Fibroblast of skin of abdomen (primary cell): ENCODE measurements at regions not wholly inside any gene's neighbourhood (a gene's known extent, or its start where the extent isn't known, plus 50 kb on each side); places are given as distances from the start of the nearest gene placed in this dataset.
"Not testable (repeated sequence)": the region's sequence is repeated elsewhere in the genome, so short reads cannot be mapped to it uniquely, and the experiment has no call there.

ENCODE experiments used
- DNase-seq: peaks from one replicate; pipeline ENCODE4 v3.0.0-alpha.2; 2013

DNA sequence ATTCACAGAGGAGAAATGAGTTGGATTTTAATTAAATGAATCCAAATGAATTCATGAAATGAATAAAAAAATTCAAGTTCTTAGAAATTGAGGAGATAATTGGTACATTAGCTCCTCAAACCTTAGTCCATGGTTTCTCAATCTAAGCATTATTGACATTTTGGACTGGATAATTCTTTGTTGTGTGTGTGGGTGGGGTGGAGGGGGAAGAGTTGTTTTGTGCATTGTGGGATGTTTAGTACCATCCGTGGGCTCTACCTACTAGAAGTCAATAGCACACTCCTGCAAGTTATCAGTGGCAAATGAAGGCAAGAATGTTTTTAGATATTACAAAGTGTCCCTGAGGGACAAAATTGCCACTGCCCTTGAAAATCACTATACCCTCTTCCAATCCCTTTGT, 431.9 kb downstream of the PLPP3 start:
- no peak for DNase-seq

DNA sequence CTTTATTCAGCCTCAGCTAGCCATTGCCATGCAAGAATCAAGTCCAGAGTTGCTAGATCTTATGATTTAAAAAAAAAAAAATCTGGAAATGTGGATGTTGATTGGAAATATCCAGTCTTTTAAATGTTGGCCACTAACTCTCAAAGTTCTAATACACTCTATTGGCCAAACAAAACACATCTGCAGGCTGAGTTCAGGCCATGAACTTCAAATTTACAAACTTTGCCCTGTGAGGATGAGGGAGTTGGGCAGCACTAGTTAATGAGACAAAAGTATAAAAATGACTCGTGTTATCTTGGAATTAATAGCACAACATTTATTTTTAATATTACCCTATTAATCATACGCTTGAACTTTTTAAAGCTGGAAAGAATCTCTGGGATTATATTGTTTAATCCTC, 432.3 kb downstream of the PLPP3 start:
- DNase-seq: no peak

DNA sequence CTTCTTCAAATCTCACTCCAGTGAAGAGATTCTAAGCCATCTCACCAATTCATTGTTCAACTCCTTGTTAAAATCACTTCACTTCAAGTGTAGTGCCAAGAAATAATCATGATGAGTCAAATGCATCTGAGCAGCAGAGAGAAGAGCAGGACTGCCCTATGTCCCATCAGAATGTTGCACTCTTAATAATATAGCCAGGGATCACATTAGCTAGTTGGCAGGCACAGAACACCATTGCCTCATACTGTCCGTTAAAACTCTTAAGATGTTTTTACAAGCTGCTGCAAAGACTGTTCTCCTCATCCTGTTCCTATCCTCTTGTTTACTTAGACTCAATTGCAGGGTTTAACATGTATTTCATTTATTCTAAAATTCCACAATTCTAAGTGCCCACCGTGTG, 432.9 kb downstream of the PLPP3 start:
- peak; percentile 34 for DNase-seq

DNA sequence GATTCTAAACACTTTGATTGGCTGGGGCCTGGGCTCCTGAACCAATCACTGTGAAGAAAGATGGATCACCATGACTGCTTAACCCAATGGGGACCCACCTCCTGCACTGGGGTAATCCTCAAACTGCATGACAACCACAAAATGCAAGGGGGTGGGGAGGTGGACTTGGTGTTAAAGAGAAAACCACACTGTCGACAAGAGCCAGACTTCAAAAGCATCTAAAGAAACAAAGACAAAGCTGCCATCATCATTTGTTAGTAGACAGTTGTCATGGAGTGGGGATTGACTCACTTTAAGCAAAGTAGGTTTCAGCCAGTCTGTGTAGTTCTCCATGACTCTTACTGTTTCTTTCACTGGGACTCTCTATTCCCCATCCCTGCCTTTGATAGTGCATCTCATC, 433.8 kb downstream of the PLPP3 start:
- DNase-seq: no peak

DNA sequence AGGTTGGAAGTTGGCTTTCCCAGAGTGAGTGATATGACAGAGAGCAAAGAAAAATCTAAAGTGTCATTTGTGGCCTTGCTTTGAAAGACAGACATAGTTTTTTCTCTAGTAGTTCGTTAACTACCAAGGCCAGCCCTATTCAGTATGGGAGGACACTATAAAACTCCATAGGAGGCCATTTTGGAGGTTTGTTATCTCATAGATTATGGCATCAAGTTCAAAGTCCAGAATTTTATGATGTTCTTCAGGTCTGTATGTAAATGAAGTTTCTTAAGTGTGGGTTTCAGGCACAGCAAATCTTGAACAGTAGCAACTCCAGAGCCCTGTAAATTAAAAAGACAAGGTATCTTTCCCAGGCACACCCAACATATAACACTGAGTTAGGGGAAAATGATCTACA, 437.1 kb downstream of the PLPP3 start:
- no peak for DNase-seq

DNA sequence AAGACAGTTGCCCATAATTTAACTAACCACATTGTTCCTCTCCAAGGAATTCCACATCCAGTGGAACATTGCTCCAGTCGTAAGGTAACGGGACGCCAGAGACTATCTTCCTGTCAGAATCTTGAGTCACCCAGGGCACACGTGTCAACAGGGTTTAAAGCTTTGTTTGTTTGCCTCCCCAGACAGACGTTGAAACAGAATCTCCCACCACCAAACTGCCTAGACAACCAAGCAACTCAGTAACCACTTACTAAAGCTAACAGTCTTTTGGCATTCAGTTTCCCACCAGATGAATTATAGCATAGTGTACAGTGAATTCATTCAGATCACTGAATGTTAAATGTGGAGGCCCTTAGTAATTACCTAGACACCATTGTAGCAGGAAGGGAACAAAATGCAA, 439.5 kb downstream of the PLPP3 start:
- DNase-seq: peak; percentile 47

DNA sequence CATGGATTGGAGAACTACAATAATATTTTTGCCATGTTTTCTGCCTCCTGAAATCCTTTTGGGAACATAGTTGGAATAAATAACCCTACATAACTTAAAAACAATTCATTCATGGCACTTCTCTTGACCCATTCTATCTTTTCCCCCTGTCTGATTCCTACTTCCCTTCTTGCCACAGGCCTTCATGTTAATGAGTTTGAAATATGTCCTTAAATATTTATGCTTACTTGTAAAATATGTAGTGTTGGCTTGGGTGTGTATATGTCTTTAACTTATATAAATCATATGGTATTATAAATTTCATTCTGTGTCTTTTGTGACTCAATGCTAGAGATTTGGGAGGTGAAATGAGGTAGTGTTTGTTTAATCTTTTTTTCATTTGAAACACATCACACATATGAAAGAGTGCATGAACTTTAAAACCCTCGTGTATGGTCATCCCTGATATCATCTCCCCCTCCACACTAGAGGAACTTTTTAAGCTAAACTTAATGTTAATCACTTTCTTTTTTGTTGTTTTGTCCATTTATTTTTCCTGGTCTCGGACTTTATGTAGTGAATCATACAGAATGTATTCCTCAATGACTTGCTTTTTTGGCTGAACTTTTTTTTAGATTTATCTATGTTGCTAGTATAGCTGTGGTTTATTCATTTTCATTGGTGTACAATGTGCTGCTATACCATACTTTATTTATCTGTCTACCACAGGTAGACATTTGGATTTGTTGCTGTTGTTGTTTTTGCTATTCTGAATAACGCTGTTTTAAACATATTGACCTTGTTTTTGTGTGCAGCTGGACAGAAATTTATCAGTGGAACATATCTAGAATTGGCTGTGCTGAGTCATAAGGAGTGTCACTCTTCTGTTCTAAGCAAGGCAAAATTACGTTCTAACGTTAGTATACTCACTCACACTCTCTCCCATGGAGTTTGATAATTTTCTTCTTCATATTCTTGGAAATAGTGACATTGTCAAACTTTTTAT, 441.6 kb downstream of the PLPP3 start:
- DNase-seq: peak; percentile 54

DNA sequence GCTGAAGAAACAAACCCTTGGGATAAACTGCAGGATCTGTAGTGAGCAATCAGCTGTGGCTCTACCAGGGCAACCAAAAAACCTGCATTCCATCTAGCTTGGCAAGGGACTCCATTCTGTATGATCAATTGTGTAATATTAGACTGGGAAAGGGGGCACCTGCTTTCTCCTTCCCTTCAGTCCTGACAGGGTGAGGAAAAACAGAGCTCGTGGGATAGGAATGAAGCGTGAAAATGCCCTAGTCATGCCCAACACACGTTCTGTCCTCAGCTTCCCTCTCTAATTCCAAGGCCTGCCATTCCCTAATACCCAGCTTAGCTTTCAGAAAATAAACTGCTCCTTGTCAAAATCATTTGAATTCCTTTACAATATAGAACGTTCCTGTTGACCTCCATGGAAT, 442.3 kb downstream of the PLPP3 start:
- DNase-seq: peak; percentile 32

DNA sequence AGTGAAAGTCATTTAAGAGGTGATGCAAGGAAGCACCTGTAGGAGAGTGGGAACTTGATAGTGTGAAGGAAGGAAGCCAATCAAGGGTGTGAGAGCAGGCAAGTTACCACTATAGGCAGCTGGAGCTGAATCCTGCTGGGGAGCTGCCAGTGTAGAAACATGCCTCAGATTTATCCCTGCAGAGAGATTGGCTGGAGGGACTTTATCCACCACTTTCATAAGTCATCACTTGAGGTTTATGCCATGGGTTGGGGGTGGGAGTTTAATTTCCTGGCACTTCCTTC, 443.6 kb downstream of the PLPP3 start:
- DNase-seq: no peak

DNA sequence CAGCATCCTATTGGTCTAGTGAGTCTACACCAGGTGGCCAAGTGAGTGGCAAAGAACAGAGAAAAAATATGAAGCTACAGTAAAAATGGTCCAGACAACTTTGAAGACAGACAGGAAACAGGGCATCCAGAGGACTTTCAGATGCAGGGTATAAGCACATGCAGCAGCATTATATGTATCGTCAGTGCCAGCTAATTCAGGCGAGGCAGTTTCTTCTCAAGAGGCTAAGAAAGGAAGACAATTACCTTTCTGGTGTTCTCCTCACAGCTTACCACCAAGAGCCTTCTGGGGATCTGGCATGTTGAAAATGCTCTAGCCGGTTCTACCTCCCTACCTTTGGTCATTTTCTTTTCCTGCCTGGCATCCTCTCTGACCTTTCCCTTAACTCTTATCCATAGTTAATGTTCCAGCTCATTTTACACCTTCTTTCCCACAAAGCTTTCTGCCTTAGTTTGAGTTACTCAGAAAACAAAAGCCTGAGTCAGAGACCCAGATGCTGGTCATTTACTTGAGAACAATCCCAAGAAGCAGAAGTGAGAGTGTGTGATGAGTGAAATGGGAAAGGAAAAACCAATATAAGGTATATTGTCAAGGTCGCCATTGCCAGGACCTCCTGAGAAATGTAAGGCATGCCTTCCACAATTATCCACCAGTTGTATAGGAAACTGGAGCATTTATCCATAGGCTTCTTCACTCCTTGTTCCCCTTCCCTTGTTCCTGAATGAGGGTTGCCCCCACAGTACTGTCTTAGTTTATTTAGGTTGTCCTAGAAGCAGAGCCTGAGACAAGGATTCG, 444.1 kb downstream of the PLPP3 start:
- DNase-seq: peak; percentile 29

DNA sequence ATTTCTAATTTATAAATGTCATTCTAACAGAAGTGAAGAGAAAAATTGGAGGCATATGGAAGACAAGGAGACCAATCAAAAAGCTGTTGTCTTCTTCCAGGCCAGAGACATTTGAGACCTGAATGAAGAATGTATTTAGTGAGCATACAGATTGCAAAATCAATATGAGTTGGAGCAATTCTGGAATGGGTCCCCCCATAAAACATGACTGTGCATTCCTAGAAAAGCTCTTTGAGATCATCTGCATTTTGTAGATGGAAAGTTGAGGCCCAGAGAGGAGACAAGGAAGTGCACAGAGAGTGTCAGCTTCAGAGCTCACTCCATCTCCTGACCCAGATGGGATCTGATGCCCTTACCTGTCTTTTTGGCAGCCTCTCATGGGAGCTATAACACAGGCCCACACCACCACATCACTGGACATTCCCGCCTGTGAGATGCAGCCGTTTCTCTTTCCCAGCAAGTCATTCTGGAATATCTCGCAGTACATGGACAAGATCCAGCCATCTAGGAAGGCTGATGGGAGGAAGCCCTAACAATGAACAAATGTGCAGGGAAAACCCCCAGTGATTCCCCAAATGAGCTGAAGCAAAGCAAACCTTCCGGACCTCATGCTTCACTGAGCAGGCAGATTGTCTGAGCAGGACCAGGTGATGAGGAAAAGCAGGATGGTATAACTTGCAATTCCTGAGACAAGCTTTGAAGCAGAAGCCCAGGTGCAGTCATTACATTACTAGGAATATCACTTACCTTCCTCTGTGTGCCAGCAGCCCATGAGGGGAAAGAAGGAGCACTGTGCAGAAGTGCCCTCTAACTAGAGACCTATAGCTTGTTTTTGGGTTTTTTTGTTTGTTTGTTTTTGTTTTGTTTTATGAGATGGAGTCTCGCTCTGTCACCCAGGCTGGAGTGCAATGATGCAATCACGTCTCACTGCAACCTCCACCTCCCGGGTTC, 445.6 kb downstream of the PLPP3 start:
- no peak for DNase-seq

DNA sequence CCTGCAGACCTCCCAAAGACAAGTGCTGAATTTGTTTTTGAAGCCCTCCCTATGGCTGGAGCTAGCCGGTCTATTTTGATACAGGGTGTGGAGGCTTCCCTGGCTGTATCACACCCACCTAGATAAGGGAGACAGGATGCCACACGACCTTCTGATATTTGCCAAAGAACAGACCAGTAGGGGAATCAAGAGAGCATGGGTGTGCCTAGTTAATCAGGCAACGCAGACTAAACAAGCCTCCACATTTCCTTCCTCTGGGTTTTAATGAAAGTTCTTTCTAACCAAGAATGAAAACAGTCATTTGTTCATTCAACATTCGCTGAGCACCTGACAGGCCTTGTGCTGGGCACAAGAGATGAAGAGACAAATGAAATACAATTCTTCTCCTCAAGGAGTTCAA, 446.8 kb downstream of the PLPP3 start:
- no peak for DNase-seq

DNA sequence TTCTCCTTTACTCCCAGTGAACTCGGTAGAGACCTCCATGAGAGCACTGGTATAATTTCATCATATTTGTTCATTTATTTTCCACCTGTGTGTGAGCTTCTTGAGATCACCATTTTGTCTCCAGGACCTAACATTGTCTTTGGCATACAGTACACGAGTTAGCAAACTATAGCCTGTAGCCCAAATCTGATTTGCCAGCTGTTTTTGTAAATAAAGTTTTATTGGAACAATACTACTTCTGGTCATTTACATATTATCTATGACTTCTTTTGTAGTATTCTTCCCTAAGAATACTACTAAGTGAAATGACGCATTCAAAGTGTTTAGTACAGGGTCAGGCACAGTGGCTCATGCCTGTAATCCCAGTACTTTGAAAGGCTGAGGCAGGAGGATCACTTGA, 449.5 kb downstream of the PLPP3 start:
- DNase-seq: no peak

DNA sequence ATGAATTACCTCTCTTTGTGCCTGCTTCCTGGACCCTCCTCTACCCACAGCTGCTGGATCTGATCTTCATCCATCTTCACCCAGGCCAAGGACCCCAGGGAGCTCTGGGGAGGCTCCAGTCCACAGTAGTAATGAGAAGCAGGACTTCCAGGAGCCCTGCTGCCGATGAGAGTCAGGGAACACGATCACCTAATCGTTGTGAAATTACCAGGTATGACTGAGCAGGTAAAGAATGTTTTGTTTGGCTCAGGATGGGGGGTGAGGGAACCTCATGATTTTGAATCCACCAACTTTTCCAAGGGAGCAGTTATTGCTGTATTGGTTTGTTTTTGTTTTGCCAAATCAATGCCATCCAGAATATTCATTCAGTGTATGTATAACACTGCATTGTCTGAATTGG, 454.0 kb downstream of the PLPP3 start:
- no peak for DNase-seq

DNA sequence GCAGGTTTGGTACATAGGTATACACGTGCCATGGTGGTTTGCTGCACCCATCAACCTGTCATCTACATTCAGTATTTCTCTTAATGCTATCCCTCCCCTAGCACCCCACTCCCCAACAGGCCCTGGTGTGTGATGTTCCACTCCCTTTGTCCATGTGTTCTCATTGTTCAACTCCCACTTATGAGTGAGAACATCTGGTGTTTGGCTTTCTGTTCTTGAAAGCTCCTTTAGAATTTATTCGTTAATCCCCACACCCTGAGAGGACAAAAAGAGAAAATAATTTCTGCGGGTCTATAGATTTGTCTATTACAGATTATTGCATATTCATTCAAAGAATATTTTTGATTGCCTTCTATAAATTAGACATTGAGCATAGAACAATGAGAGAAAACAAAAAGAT, 455.5 kb downstream of the PLPP3 start:
- DNase-seq: peak; percentile 50

DNA sequence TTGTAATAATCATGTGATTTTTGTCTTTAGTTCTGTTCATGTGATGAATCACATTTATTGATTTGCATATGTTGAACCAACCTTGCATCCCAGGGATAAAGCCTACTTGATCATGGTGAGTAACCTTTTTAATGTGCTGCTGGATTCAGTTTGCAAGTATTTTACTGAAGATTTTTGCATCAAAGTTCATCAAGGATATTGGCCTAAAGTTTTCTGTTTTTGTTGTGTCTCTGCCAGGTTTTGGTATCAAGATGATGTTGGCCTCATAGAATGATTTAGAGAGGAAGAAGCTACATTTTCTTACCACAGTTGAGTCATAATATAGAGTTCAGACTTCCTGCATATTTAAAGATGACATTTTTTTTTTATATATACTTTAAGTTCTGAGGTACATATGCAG, 455.9 kb downstream of the PLPP3 start:
- DNase-seq: peak; percentile 89

DNA sequence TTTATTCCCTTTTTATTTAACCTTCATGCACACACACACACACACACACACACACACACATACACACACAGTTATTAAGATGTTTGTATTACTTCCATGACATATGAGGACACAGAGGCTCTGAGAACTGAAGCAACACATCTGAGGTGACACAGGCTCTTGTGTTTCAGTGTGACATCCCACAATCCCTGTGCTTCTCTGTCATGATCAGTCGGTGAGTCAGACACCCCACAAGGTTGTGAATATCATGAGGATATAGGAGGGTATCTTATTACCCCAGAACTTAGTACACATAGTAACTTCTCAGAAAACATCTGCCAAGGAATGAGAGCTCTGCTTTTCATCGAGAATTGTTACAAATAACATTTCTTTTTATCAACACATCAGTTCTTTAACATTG, 459.3 kb downstream of the PLPP3 start:
- peak; percentile 50 for DNase-seq

DNA sequence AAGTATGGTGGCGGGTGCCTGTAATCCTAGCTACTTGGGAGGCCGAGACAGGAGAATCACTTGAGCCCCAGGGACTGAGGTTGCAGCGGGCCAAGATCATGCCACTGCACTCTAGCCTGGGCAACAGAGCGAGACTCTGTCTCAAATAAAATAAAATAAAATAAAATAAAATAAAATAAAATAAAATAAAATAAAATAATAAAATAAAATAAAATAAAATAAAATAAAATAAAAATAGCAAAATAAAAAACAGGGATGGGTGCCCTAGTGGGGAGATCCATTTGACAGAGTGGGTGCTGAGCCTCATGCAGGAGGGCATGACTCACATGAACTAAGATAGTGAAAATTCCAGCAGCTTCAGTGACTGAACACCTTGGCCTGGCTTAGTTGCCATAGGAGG, 460.7 kb downstream of the PLPP3 start:
- DNase-seq: not testable (repeated sequence)

DNA sequence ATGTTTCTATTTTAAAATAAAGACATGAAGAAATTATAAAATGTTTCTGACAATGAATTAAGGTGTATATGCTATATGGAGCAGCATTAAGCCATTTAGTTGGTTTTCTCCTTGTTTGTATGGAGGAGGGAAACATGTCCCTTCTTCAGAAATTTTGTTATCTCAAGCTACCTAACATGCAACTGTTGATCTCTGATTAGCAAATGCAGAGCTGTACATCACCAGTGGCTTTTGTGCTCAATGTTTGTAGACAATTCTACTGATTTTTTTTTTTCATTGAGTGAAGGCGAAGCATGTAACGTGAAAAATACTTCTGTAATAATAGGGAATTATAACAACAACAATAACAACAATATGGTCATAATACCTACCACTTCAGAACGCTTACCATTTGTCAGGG, 463.7 kb downstream of the PLPP3 start:
- no peak for DNase-seq

DNA sequence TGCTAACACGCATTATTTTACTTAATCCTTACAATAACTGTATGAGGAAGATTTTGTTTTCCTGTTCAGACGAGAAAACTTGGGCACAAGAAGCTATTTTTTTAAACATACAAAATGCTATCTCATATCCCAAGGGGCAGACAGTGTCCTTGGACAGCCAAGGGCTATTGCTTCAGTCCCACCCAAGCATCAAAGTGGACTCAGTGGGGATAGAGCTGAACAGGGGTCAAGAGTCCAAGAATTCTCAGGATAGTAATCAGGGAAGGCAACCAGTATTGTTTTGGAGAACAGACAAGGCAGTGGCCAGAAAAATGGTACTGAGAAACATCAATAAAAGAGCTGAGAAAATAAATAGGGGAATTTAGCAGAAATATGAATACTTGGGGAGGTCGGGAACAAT, 465.7 kb downstream of the PLPP3 start:
- no peak for DNase-seq

DNA sequence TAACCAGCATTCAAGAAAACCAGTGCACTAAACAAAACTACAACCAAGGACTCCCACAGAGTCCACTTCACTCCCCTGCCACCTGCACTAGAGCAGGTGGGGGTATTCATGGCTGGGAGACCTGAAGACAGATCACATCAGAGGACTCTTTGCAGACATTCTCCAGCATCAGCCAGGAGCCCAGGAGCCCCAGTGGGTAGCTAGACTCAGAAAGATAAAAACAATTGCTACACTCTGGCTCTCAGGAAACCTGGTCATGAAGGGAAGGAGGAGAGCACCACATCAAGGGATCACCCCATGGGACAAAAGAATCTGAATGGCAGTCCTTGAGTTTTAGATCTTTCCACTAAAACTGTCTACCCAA, 472.1 kb downstream of the PLPP3 start:
- DNase-seq: no peak

DNA sequence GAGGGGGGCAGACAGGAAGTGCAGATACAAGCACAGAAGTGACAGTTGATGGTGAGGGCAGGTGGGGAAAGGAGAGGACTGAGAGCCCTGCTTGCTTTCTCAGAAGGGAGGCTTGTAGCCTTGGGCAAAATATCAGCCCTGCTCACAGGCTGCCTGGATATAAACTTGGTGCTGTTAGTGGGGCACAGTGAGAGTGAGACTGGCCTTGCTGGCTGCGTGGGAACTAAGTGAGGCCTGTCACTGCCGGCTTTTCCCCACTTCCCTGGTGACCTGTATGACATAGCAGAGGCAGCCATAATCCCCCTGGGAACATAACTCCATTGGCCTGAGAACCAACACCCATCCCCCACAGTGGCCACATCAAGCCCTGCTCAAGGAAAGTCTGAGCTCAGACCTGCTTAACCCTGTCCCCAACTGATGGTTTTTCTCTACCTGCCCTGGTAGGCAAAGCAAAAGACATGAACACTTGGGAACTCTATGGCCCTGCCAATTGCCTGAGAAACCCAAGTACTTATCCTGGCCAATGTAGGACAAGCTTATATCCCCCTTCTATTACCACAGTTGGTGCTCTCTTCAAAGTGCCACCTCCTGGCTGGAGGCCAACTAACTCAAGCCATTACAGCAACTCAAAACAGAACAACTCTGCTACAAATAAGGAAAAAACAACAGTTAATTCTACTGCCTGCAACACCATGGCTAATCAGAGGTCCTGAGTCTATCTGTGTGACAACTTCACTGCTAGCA, 472.7 kb downstream of the PLPP3 start:
- DNase-seq: no peak
